GM12891 (cell line): ENCODE measurements at regions not wholly inside any gene's neighbourhood (a gene's known extent, or its start where the extent isn't known, plus 50 kb on each side); places are given as distances from the start of the nearest gene placed in this dataset.

Source experiments
- PAX5 ChIP-seq: IDR thresholded peaks from 2 replicates; pipeline ENCODE4 v1.6.1; 2011; ENCODE audit warnings: low read length, moderate library complexity, mild to moderate bottlenecking; ENCODE audit not compliant: insufficient read depth, severe bottlenecking
- POLR2A ChIP-seq: IDR thresholded peaks from 2 replicates; pipeline ENCODE4 v1.6.1; 2011; ENCODE audit warnings: low read depth, low read length, control low read depth
- POLR2AphosphoS5 ChIP-seq: IDR thresholded peaks from 2 replicates; pipeline ENCODE4 v1.6.1; 2011; ENCODE audit warnings: low read depth, low read length, control low read depth
- SPI1 ChIP-seq: IDR thresholded peaks from 2 replicates; pipeline ENCODE4 v1.6.1; 2011; ENCODE audit warnings: low read depth, low read length, control low read depth
- TAF1 ChIP-seq: IDR thresholded peaks from 2 replicates; pipeline ENCODE4 v1.6.1; 2011; ENCODE audit warnings: low read depth, low read length, control low read depth

- TF ChIP-seq POLR2A (no peak), POLR2AphosphoS5 (no peak), PAX5 (no peak), SPI1 (no peak), TAF1 (no peak)
Measured at GRCh38 chr5:91232523-91232922, 150.6 kb downstream of the ARRDC3 start.
